GM23248 (cell line): ENCODE measurements at regions not wholly inside any gene's neighbourhood (a gene's known extent, or its start where the extent isn't known, plus 50 kb on each side); places are given as distances from the start of the nearest gene placed in this dataset.

Source experiments
- DNase-seq: peaks from one replicate; pipeline ENCODE4 v3.0.0-alpha.2; 2015
- H2AFZ ChIP-seq: fragments of 200-600 bp; sonication (generic); 2 replicates; pipeline ENCODE4 v1.6.1; 2016; ENCODE audit warnings: antibody characterized with exemption
- H3F3A ChIP-seq: fragments of 200-600 bp; sonication (generic); 2 replicates; pipeline ENCODE4 v1.6.1; 2016; ENCODE audit warnings: mild to moderate bottlenecking, antibody characterized with exemption, mixed run types; ENCODE audit not compliant: insufficient read depth
- H3K27ac ChIP-seq: fragments of 200-600 bp; sonication (generic); 2 replicates; pipeline ENCODE4 v1.5.1; 2016; ENCODE audit warnings: mild to moderate bottlenecking
- H3K27me3 ChIP-seq: fragments of 200-600 bp; sonication (generic); replicated peaks from 2 replicates; pipeline ENCODE4 v1.6.1; 2016; ENCODE audit warnings: mild to moderate bottlenecking; ENCODE audit not compliant: insufficient read depth
- H3K36me3 ChIP-seq: fragments of 200-600 bp; sonication (generic); 2 replicates; pipeline ENCODE4 v1.6.1; 2016; ENCODE audit warnings: low read depth, mild to moderate bottlenecking
- H3K4me1 ChIP-seq: fragments of 200-600 bp; sonication (generic); 2 replicates; pipeline ENCODE4 v1.6.1; 2016; ENCODE audit warnings: mild to moderate bottlenecking; ENCODE audit not compliant: insufficient read depth
- H3K4me2 ChIP-seq: fragments of 200-600 bp; sonication (generic); one replicate; pipeline ENCODE4 v1.6.1; 2016; ENCODE audit warnings: mild to moderate bottlenecking; ENCODE audit not compliant: unreplicated experiment
- H3K4me3 ChIP-seq: fragments of 200-600 bp; sonication (generic); 2 replicates; pipeline ENCODE4 v1.5.1; 2016; ENCODE audit warnings: mild to moderate bottlenecking
- H3K79me2 ChIP-seq: fragments of 200-600 bp; sonication (generic); 2 replicates; pipeline ENCODE4 v1.6.1; 2016; ENCODE audit warnings: mild to moderate bottlenecking; ENCODE audit not compliant: insufficient read depth
- H3K9ac ChIP-seq: fragments of 200-600 bp; sonication (generic); 2 replicates; pipeline ENCODE4 v1.6.1; 2016; ENCODE audit warnings: mild to moderate bottlenecking
- H3K9me2 ChIP-seq: fragments of 200-600 bp; sonication (generic); 2 replicates; pipeline ENCODE4 v1.6.1; 2016; ENCODE audit warnings: mixed run types, mild to moderate bottlenecking, moderate library complexity; ENCODE audit not compliant: insufficient read depth
- H3K9me3 ChIP-seq: fragments of 200-600 bp; sonication (generic); one replicate; pipeline ENCODE4 v1.6.1; 2017; ENCODE audit warnings: low read depth
- H4K20me1 ChIP-seq: fragments of 200-600 bp; sonication (generic); 2 replicates; pipeline ENCODE4 v1.6.0; 2016; ENCODE audit not compliant: insufficient read depth
- EZH2 ChIP-seq: fragments of 200-600 bp; sonication (generic); IDR thresholded peaks from 2 replicates; pipeline ENCODE4 v1.6.1; 2018; ENCODE audit warnings: antibody characterized with exemption, mild to moderate bottlenecking; ENCODE audit not compliant: insufficient read depth, poor library complexity, severe bottlenecking
- EZH2phosphoT487 ChIP-seq: fragments of 200-600 bp; sonication (generic); IDR thresholded peaks from 2 replicates; pipeline ENCODE4 v1.6.1; 2018; ENCODE audit warnings: antibody characterized with exemption, moderate library complexity, mild to moderate bottlenecking, low read depth; ENCODE audit not compliant: insufficient read depth
- WGBS, 2 experiments: methylation state at CpG; one replicate each; pipeline ENCODE4 v1.1.6; 2015 to 2017; ENCODE audit warnings: low lambda C conversion rate in 2 of 2, low coverage in 1 of 2; ENCODE audit errors: missing lambda C conversion rate in 2 of 2; 5-methylcytosine and 5-hydroxymethylcytosine counted together
- in situ Hi-C: fragments of 300-500 bp; cut with MboI; formaldehyde crosslinking; loops from 2 replicates; pipeline ENCODE4 v1.15.0; 2020

GRCh38 chr13:33388286-33388998 is 102.9 kb upstream of the STARD13 start:
- Histone ChIP-seq H4K20me1 (no peaks in the 10 kb centered on the region), H3K9ac (no peak overlapping the region), H3K9me3 (no peaks in the 10 kb centered on the region), H3K36me3 (no peaks in the 10 kb centered on the region), H3K4me2 (no peak overlapping the region), H3K4me1 (no peaks in the 10 kb centered on the region), H3K27ac (no peak overlapping the region), H2AFZ (no peak overlapping the region), H3K79me2 (no peaks in the 10 kb centered on the region), H3K27me3 (no peaks in the 10 kb centered on the region), H3K9me2 (no peaks in the 10 kb centered on the region), H3K4me3 (no peak overlapping the region), H3F3A (no peaks in the 10 kb centered on the region)
- 74 to 82% methylated on average over 7 to 8 of the region's 8 CpGs for WGBS, 2 experiments
- in situ Hi-C loops: no loop called here
- peak; percentile 15 for DNase-seq
- TF ChIP-seq EZH2: no peak
- no peak for TF ChIP-seq EZH2phosphoT487

- H3K9ac ChIP-seq: no peak overlapping the region
- no peaks in the 10 kb centered on the region for H3K9me3 ChIP-seq
- WGBS, 2 experiments: 80 to 87% methylated on average over 4 of the region's 4 CpGs
- no peak for TF ChIP-seq EZH2
- TF ChIP-seq EZH2phosphoT487: no peak
- no peaks in the 10 kb centered on the region for H3K27me3 ChIP-seq
- no peaks in the 10 kb centered on the region for H3K4me1 ChIP-seq
- H3K4me3 ChIP-seq: no peak overlapping the region
- H2AFZ ChIP-seq: no peak overlapping the region
- no peaks in the 10 kb centered on the region for H4K20me1 ChIP-seq
- H3K4me2 ChIP-seq: no peak overlapping the region
- H3K79me2 ChIP-seq: no peaks in the 10 kb centered on the region
- in situ Hi-C loops: no loop called here
- no peaks in the 10 kb centered on the region for H3K9me2 ChIP-seq
- H3F3A ChIP-seq: no peaks in the 10 kb centered on the region
- no peaks in the 10 kb centered on the region for H3K36me3 ChIP-seq
- no peak overlapping the region for H3K27ac ChIP-seq
- no peak for DNase-seq
Measured at GRCh38 chr13:33392794-33393405, 107.3 kb upstream of the STARD13 start.

GRCh38 chr13:33394294-33394932 is 108.9 kb upstream of the STARD13 start:
- Histone ChIP-seq H3K4me1 (no peaks in the 10 kb centered on the region), H3K9ac (no peak overlapping the region), H3K4me3 (no peak overlapping the region), H3K79me2 (no peaks in the 10 kb centered on the region), H3K9me2 (no peaks in the 10 kb centered on the region), H3K4me2 (no peak overlapping the region), H3K27ac (no peak overlapping the region), H2AFZ (no peak overlapping the region), H4K20me1 (no peaks in the 10 kb centered on the region), H3K27me3 (no peaks in the 10 kb centered on the region), H3K9me3 (no peaks in the 10 kb centered on the region), H3F3A (no peaks in the 10 kb centered on the region), H3K36me3 (no peaks in the 10 kb centered on the region)
- in situ Hi-C loops: no loop called here
- no peak for DNase-seq
- no peak for TF ChIP-seq EZH2
- WGBS, 2 experiments: 69 to 77% methylated on average over 3 of the region's 3 CpGs

GRCh38 chr13:33401238-33401637 is 115.7 kb upstream of the STARD13 start:
- H3K9me3 ChIP-seq: no peaks in the 10 kb centered on the region
- no peak overlapping the region for H3K27ac ChIP-seq
- no peaks in the 10 kb centered on the region for H3K27me3 ChIP-seq
- in situ Hi-C loops: no loop called here
- no peak overlapping the region for H3K9ac ChIP-seq
- H3K4me3 ChIP-seq: no peak overlapping the region
- no peak for TF ChIP-seq EZH2phosphoT487
- H3F3A ChIP-seq: 0 out of 2 replicates have a peak, but pooled peaks cover 11% of the 10 kb centered on the region
- no peaks in the 10 kb centered on the region for H3K36me3 ChIP-seq
- WGBS, 2 experiments: 78 to 90% methylated on average over 4 of the region's 4 CpGs
- no peaks in the 10 kb centered on the region for H3K79me2 ChIP-seq
- H2AFZ ChIP-seq: no peak overlapping the region
- no peak overlapping the region for H3K4me2 ChIP-seq
- H3K9me2 ChIP-seq: no peaks in the 10 kb centered on the region
- no peaks in the 10 kb centered on the region; the same call in 1 of the 2 replicates for H3K4me1 ChIP-seq
- no peak for DNase-seq
- H4K20me1 ChIP-seq: no peaks in the 10 kb centered on the region
